Endothelial cell of umbilical vein (primary cell): ENCODE measurements at regions not wholly inside any gene's neighbourhood (a gene's known extent, or its start where the extent isn't known, plus 50 kb on each side); places are given as distances from the start of the nearest gene placed in this dataset.

ENCODE experiments used
- BruUV-seq: library from RNA; stranded (reverse); fragments of 400-500 nt; replicated peaks from 2 replicates; lab custom pipeline; 2021; lab: Mats Ljungman, UMichigan
- CTCF ChIA-PET: fragments of 300-600, 350-600 bp; sonication (Branson Sonifier 250); formaldehyde crosslinking; loops from one replicate; lab custom pipeline; 2021; ENCODE audit warnings: antibody characterized with exemption, inconsistent platforms; lab: Charles Lee
- POLR2A ChIA-PET: fragments of 300-600, 350-600 bp; sonication (Branson Sonifier 250); formaldehyde crosslinking; loops from one replicate; lab custom pipeline; 2021; ENCODE audit warnings: antibody characterized with exemption, inconsistent platforms; lab: Charles Lee
- DNase-seq: peaks from one replicate; pipeline ENCODE4 v3.0.0-alpha.2; 2011; ENCODE audit warnings: low read depth, low spot score
- FAIRE-seq: peaks from 2 replicates; lab custom pipeline; 2011; peaks lifted over from hg19 to GRCh38; lab: Jason Lieb, UNC
- H2AFZ ChIP-seq: 2 replicates; pipeline ENCODE4 v1.6.0; 2012; ENCODE audit warnings: low read depth, low read length, control low read depth, inconsistent platforms
- H3K27ac ChIP-seq: 2 replicates; pipeline ENCODE4 v1.5.1; 2011; ENCODE audit warnings: low read depth, mild to moderate bottlenecking, control low read depth, low read length, moderate library complexity; ENCODE audit not compliant: insufficient read depth
- H3K27me3 ChIP-seq, 2 experiments: 2 replicates each; pipeline versions ENCODE4 v1.6.0 to v1.6.1; 2011; ENCODE audit warnings: low read length in 2 of 2, mixed read lengths in 1 of 2; ENCODE audit not compliant: control insufficient read depth in 2 of 2, insufficient read depth in 2 of 2
- H3K36me3 ChIP-seq, 2 experiments: 2 replicates in 1 of 2; 3 replicates in 1 of 2; pipeline ENCODE4 v1.5.1; 2011; ENCODE audit warnings: low read length in 2 of 2, mild to moderate bottlenecking in 1 of 2, moderate library complexity in 1 of 2; ENCODE audit not compliant: control insufficient read depth in 2 of 2, insufficient read depth in 2 of 2; ENCODE audit errors: extremely low read depth in 1 of 2
- H3K4me1 ChIP-seq: 3 replicates; pipeline ENCODE4 v1.5.1; 2011; ENCODE audit warnings: mild to moderate bottlenecking, low read length; ENCODE audit not compliant: control insufficient read depth, insufficient read depth; ENCODE audit errors: extremely low read depth
- H3K4me2 ChIP-seq: 2 replicates; pipeline ENCODE4 v1.6.1; 2011; ENCODE audit warnings: low read length, control low read depth, mixed read lengths; ENCODE audit not compliant: insufficient read depth
- H3K4me3 ChIP-seq, 3 experiments: fragments of 200-600 bp in 1 of 3; sonication (generic), shearing (Covaris generic) in 1 of 3; replicated peaks in 1 of 3; 2 replicates each; pipeline ENCODE4 v1.5.1; 2011 to 2016; ENCODE audit warnings: control low read depth in 3 of 3, low read length in 3 of 3, mild to moderate bottlenecking in 2 of 3, inconsistent platforms in 1 of 3, low read depth in 1 of 3, moderate library complexity in 1 of 3; ENCODE audit not compliant: insufficient read depth in 1 of 3
- H3K79me2 ChIP-seq: 2 replicates; pipeline ENCODE4 v1.6.0; 2012; ENCODE audit warnings: low read length, inconsistent platforms; ENCODE audit not compliant: control insufficient read depth, insufficient read depth
- H3K9ac ChIP-seq: replicated peaks from 2 replicates; pipeline ENCODE3; 2011; ENCODE audit warnings: low read length, control low read depth; ENCODE audit not compliant: insufficient read depth; ENCODE audit errors: extremely low read depth
- H3K9me1 ChIP-seq: replicated peaks from 3 replicates; pipeline ENCODE4 v1.6.0; 2011; ENCODE audit warnings: mild to moderate bottlenecking, low read length; ENCODE audit not compliant: control insufficient read depth, insufficient read depth; ENCODE audit errors: extremely low read depth
- H3K9me3 ChIP-seq: replicated peaks from 2 replicates; pipeline ENCODE4 v1.5.1; 2012; ENCODE audit warnings: low read length, inconsistent platforms; ENCODE audit not compliant: control insufficient read depth, insufficient read depth
- H4K20me1 ChIP-seq: replicated peaks from 2 replicates; pipeline ENCODE3; 2011; ENCODE audit warnings: mild to moderate bottlenecking, low read length; ENCODE audit not compliant: control insufficient read depth, insufficient read depth; ENCODE audit errors: extremely low read depth
- EZH2 ChIP-seq: IDR thresholded peaks from 2 replicates; pipeline ENCODE4 v1.6.1; 2012; ENCODE audit warnings: borderline replicate concordance, low read depth, mild to moderate bottlenecking, moderate library complexity, low read length, inconsistent platforms; ENCODE audit not compliant: severe bottlenecking
- FOS ChIP-seq: IDR thresholded peaks from 2 replicates; pipeline ENCODE4 v1.6.1; 2011; ENCODE audit warnings: mild to moderate bottlenecking, low read length, moderate library complexity, borderline replicate concordance; ENCODE audit not compliant: insufficient read depth
- GATA2 ChIP-seq: IDR thresholded peaks from 2 replicates; pipeline ENCODE4 v1.7.0; 2011; ENCODE audit warnings: low read depth, mild to moderate bottlenecking, moderate library complexity, mixed read lengths, low read length; ENCODE audit not compliant: insufficient read length, insufficient read depth
- JUN ChIP-seq: IDR thresholded peaks from 2 replicates; pipeline ENCODE4 v1.6.1; 2011; ENCODE audit warnings: borderline replicate concordance, low read depth; ENCODE audit not compliant: insufficient read length, insufficient read depth
- MYC ChIP-seq: IDR thresholded peaks from one replicate; pipeline ENCODE4 v1.6.1; 2011; ENCODE audit warnings: mild to moderate bottlenecking, low read depth, low read length
- POLR2A ChIP-seq: IDR thresholded peaks from 2 replicates; pipeline ENCODE4 v1.6.1; 2012; ENCODE audit warnings: low read depth, mild to moderate bottlenecking, control low read depth, low read length
- POLR2AphosphoS5 ChIP-seq: IDR thresholded peaks from 2 replicates; pipeline ENCODE4 v1.6.1; 2012; ENCODE audit warnings: low read depth, mild to moderate bottlenecking, control low read depth, low read length, moderate library complexity; ENCODE audit not compliant: insufficient read depth
- dilution Hi-C: fragments of 300-500 bp; cut with MboI; formaldehyde crosslinking; loops from one replicate; pipeline ENCODE4 v1.15.0; 2019; ENCODE audit warnings: low sequenced_read_pairs; ENCODE audit not compliant: extremely low pct_ligation_motif_present
- intact Hi-C: fragments of 100-400 bp; cut with micrococcal nuclease; formaldehyde crosslinking; loops from one replicate; pipeline ENCODE4 v1.10.0; 2022
- TF ChIP-seq, protein P1 (sequence below): IDR thresholded peaks from 2 replicates; pipeline ENCODE4 v1.6.1; 2011; ENCODE audit not compliant: insufficient read depth, insufficient read length
- TF ChIP-seq, protein P2 (sequence below), 2 donors: IDR thresholded peaks; 1 replicate in 1 of 2; 2 replicates in 1 of 2; pipeline ENCODE4 v1.5.1; 2011; ENCODE audit warnings: low read length in 2 of 2, mild to moderate bottlenecking in 2 of 2, moderate library complexity in 2 of 2, control low read depth in 1 of 2, inconsistent platforms in 1 of 2, low read depth in 1 of 2; ENCODE audit not compliant: insufficient read depth in 1 of 2; ENCODE audit errors: extremely low read depth in 1 of 2

DNA sequence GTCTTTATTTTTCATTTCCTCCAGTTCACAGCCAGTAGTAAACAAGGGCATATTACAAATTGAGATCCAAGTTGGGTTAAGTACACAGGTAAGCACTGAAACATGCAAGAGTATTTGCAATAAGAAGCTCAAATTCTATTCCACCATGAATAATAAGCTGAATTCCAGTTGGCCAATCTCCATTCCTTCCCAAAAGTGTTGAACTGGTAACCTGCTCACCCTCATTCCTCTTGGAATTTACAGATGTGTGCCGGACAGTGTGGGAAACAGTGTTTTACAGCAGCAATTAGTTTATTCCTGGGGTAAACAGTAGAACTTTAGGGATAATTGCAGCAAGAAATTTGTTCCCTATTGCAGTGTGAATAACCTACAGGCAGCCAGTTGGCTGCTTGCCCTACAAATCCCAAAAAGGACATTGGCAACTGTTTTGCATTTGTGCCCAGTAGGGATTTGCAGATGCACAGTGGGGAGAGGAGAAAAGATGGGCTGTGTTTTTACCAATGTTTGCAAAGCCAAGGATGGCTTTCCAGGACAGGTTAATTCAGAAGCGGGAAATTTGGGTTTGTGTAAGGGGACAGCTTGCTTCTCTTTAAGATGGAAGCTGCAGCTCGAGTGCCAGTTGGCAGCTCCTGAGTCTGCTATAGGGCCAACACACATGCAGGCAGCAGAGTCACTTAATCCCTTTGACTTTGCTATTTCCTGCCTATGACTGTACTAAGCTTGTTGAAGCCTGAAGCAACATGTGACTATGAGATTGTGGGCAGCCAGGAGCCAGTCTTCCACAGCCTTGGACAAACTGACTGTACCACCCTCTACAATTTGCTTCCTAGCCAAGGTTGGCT, 318.9 kb downstream of the MAP2K6 start:
- Histone ChIP-seq H3K36me3 (no peaks in the 10 kb centered on the region), H3K9me1 (no peaks in the 10 kb centered on the region), H4K20me1 (no peaks in the 10 kb centered on the region), H3K27ac (no peak overlapping the region), H2AFZ (no peak overlapping the region), H3K4me3 (no peak overlapping the region), H3K4me1 (no peaks in the 10 kb centered on the region), H3K9ac (no peak overlapping the region), H3K27me3 (no peaks in the 10 kb centered on the region), H3K4me2 (no peak overlapping the region), H3K9me3 (no peaks in the 10 kb centered on the region), H3K79me2 (no peaks in the 10 kb centered on the region)
- dilution Hi-C loops, result no loop called here
- ChIA-PET POLR2A (no interaction called here), CTCF (interaction anchor here (0.8 to 1.8 kb wide), 6 partner anchors 13 to 410 kb away, joined by 3 to 6 read pairs (median 5); no protein-coding TSS in a partner anchor)
- peak; percentile 42 for FAIRE-seq
- intact Hi-C loops, result loop anchor here (2.0 kb wide), 1 partner anchor 29 kb away; no protein-coding TSS in a partner anchor
- peak; percentile 67 for DNase-seq
- BruUV-seq, result no TSS peak
- TF ChIP-seq MYC (no peak), JUN (peak; percentile 20), POLR2AphosphoS5 (peak; percentile 21), FOS (peak; percentile 64)
- TF ChIP-seq, protein P1, sequence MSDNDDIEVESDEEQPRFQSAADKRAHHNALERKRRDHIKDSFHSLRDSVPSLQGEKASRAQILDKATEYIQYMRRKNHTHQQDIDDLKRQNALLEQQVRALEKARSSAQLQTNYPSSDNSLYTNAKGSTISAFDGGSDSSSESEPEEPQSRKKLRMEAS, result peak; percentile 49

DNA sequence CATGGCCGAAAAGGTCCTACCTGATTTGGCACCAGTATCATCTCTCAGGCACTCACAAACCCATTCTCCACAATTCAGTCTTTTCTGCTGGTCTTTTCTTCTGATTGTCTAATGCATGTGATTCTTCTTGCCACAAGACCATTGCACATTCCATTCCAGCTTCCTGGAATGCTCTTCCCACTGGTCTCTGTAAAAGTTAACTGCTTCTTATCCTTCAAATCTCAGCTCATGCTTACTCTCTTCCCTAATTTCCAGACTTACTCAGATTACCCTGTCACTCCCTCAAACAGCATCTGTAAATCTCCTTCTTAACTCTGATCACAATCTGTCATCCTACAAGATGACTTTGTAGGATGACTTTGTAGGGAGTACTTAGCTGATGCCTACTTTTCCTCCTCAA, 320.2 kb downstream of the MAP2K6 start:
- H3K4me3 ChIP-seq, result no peak overlapping the region
- H3K9me3 ChIP-seq, result no peaks in the 10 kb centered on the region
- FAIRE-seq (no peak), DNase-seq (no peak)
- TF ChIP-seq GATA2, result no peak
- no peak for TF ChIP-seq FOS
- no peak for TF ChIP-seq JUN
- TF ChIP-seq, protein P1, result no peak
- no peak for TF ChIP-seq MYC
- TF ChIP-seq POLR2A, result no peak
- no peak for TF ChIP-seq EZH2
- TF ChIP-seq, protein P2, sequence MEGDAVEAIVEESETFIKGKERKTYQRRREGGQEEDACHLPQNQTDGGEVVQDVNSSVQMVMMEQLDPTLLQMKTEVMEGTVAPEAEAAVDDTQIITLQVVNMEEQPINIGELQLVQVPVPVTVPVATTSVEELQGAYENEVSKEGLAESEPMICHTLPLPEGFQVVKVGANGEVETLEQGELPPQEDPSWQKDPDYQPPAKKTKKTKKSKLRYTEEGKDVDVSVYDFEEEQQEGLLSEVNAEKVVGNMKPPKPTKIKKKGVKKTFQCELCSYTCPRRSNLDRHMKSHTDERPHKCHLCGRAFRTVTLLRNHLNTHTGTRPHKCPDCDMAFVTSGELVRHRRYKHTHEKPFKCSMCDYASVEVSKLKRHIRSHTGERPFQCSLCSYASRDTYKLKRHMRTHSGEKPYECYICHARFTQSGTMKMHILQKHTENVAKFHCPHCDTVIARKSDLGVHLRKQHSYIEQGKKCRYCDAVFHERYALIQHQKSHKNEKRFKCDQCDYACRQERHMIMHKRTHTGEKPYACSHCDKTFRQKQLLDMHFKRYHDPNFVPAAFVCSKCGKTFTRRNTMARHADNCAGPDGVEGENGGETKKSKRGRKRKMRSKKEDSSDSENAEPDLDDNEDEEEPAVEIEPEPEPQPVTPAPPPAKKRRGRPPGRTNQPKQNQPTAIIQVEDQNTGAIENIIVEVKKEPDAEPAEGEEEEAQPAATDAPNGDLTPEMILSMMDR (IDR thresholded peaks at IDR 0.05; ENCODE audit: extremely low read depth in 1 of 2, insufficient read depth in 1 of 2, low read depth in 1 of 2, low read length in 2 of 2), result no peak
- TF ChIP-seq POLR2AphosphoS5, result no peak
- no peaks in the 10 kb centered on the region for H4K20me1 ChIP-seq
- CTCF ChIA-PET, result no interaction called here
- POLR2A ChIA-PET, result no interaction called here
- H3K4me1 ChIP-seq, result no peaks in the 10 kb centered on the region
- no peaks in the 10 kb centered on the region for H3K79me2 ChIP-seq
- intact Hi-C loops (no loop called here), dilution Hi-C loops (no loop called here)
- no peaks in the 10 kb centered on the region for H3K27me3 ChIP-seq
- H2AFZ ChIP-seq, result no peak overlapping the region
- H3K9ac ChIP-seq, result no peak overlapping the region
- BruUV-seq, result no TSS peak
- no peaks in the 10 kb centered on the region for H3K36me3 ChIP-seq
- H3K27ac ChIP-seq, result no peak overlapping the region
- H3K4me2 ChIP-seq, result no peak overlapping the region
- no peaks in the 10 kb centered on the region for H3K9me1 ChIP-seq
